NCI-H1436 (cell line): ENCODE measurements at regions not wholly inside any gene's neighbourhood (a gene's known extent, or its start where the extent isn't known, plus 50 kb on each side); places are given as distances from the start of the nearest gene placed in this dataset.
"Not testable (repeated sequence)": the region's sequence is repeated elsewhere in the genome, so short reads cannot be mapped to it uniquely, and the experiment has no call there.

Experiments
- DNase-seq: peaks from one replicate; lab custom pipeline; 2025; lab: John Stamatoyannopoulos, UW

- DNase-seq, result no peak
Measured at GRCh38 chr2:150850641-150851040, 363.2 kb upstream of the RND3 start.

GRCh38 chr2:150847578-150847977 is 360.1 kb upstream of the RND3 start:
- DNase-seq, result no peak

DNA sequence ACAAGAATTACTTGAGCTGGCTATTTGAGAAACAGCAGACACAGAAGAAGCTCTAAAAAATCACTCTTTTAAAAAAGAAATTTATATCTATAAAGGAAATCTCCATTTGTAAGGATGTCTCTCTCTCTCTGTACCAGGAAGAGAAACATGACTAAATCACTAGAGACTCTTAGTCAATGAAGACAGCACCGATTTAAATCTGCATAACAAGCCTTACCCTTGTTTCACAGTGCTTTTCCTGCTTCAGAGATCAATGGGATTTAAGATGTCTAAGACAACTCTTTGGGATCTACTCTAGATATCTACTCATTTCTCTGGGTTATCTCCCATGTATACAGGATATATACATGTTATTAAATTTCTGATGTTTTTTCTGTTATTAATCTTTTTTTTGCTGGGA is 359.2 kb upstream of the RND3 start:
- DNase-seq, result no peak

DNA sequence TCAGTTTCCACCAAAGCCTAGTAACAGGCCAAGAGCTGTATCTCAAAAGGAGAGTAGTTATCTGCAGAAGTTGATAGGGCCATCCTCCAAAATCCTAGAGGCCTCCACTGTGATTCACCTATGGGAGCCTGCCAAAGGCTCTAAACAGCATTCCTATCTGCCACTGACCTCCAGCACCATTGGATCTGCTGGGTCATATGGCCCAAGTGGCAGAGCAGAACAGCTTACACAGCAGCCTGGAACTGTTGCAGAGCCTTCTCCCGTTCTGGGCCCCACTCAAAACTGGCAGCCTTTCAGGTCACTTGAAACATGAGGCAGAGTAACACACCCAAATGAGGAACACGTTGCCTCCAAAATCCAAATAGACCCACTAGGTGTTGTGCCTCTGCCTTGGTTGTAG is 345.2 kb upstream of the RND3 start:
- DNase-seq, result no peak

GRCh38 chr2:150824118-150824517 is 336.7 kb upstream of the RND3 start:
- no peak for DNase-seq

- DNase-seq, result no peak
Measured at GRCh38 chr2:150817422-150817821, 330.0 kb upstream of the RND3 start.

DNA sequence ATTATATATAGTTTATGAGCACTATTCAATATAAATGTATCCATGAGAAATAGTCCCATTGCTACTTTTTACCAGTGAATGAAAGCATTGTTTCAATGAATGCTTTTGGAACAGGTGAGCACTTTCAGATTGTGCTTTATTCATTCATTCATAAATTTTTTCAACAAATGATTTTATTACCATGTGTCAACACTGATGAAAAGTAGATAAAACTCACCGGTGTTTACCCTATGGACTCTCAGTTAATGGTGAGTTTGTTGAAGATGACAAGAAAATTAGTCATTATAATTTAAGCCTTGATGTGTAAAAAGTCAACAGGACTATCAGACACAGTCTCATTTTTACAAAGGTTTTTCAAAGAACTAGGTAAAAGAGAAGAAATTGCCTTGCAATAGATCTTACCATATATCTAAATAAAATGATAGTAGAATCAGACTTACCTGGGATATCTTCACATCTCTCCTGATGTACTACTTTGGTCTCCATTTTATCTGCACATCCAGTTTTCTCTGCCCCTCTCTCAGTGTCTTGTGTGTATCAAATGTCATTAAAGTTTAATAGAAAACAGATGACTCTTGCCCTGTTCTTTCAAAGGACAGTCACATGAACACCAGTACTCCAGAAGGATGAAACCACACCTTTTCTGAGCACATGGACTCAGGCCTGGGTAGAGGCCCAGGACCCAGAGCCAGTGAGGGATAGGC is 325.3 kb upstream of the RND3 start:
- no peak for DNase-seq

GRCh38 chr2:150812066-150812465 is 324.6 kb upstream of the RND3 start:
- DNase-seq, result no peak

DNA sequence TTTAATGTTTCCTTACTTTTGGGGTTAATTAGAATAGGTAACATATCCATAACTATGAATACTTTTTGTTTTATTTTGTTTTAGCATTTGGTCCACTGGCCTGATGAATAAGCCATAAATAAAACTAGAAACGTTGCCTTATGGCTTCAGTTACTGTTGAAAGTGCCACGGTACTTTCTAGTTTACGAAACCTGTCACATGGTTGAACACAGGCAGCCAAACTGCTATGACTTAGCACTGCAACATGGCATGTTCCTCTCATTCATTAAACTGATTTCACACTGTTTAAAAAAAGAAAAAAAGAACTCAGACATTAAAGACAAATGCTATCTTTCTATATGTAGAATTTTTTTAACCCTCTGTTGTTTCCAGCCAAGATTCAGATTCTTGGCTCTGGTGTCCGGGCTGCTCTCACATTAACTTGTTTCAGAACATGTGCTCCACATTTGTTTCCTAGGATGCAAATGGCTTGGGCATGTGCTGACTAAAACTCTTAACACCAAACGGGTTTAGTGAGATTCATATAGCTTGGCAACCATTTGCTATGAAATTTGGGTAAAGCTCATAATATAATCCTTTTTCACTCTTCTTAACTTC is 323.9 kb upstream of the RND3 start:
- no peak for DNase-seq

GRCh38 chr2:150809103-150809502 is 321.6 kb upstream of the RND3 start:
- DNase-seq, result no peak

- DNase-seq, result no peak
Measured at GRCh38 chr2:150806336-150806735, 318.9 kb upstream of the RND3 start.

- DNase-seq, result no peak
Measured at GRCh38 chr2:150803689-150804398, 316.4 kb upstream of the RND3 start.

DNA sequence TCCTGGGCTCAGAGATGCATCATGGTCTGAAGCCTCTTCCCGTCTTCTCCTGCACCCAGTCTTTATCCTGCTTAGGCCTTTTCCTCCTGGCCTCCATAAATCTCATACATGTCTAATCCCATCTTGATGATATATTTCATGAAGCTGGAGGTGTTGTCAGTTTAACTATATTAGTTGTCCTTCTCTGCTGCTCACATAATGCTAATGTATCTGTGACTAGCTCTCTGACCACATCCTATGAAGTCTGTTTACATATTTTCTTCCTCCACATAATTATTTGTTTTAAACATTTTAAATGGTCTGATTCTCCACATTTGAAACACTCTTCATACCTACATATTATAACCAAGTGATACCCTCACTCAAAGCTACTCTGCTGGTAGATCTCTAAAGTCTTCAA is 315.2 kb upstream of the RND3 start:
- no peak for DNase-seq

DNA sequence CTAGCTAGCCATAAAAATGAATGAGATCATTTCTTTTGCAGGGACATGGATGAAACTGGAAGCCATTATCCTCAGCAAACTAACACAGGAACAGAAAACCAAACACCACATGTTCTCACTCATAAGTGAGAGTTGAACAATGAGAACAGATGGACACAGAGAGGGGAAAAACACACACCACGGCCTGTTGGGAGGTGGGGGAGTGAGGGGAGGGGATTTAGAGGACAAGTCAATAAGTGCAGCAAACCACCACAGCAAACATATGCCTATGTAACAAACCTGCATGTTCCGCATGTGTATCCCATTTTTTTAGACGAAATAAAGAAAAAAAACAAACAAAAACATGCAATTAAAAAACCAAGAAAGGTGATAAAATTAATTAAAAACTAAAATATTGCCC is 308.8 kb upstream of the RND3 start:
- DNase-seq, result not testable (repeated sequence)

DNA sequence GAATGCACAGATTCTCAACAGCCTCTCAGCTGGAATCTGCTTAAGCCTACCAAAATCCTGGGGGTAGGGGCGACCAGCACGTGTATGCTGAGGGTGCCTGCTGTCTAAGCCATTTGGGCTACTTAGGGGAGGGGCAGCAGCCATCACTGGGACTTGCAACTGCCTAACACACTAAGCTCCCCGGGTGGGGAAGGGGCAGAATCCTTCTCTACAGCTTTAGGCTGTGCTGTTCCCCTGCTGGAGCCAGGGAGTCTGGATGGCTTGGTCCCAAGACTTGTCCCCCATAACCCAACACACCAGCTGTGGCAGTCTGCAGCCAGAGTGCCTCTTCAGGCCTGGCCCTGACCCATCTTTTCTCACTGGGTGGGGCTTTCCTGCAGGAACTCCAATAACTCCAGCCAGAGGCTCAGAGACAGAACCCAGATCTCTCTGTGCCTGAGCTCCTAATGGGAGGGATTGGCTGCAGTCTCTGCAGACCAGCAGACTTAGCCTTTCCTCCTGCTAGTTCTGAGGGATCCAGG is 305.4 kb upstream of the RND3 start:
- DNase-seq, result no peak

- no peak for DNase-seq
Measured at GRCh38 chr2:150791567-150791966, 304.1 kb upstream of the RND3 start.

- DNase-seq, result no peak
Measured at GRCh38 chr2:150789376-150789905, 302.0 kb upstream of the RND3 start.

GRCh38 chr2:150788426-150789140 is 301.1 kb upstream of the RND3 start:
- no peak for DNase-seq

GRCh38 chr2:150787353-150788093 is 300.1 kb upstream of the RND3 start:
- DNase-seq, result no peak

DNA sequence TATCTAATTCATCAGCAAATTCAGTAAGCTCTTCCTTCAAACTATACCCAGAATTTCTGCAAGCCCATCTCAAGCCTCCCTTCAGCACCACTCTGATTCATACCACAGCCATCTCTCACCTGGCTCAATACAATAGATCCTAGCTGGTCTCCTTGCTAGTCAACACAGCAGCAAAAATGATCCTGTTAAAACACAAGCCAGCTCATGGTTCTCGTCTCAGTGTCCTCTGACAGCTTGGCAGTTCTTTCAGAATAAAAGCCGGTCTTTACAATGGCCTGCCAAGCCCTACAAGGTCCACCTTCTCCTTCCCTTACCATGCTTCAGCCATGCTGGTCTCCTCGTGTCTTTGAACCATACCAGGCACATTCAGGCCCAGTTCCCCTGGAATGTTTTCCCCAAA is 296.9 kb upstream of the RND3 start:
- DNase-seq, result no peak

DNA sequence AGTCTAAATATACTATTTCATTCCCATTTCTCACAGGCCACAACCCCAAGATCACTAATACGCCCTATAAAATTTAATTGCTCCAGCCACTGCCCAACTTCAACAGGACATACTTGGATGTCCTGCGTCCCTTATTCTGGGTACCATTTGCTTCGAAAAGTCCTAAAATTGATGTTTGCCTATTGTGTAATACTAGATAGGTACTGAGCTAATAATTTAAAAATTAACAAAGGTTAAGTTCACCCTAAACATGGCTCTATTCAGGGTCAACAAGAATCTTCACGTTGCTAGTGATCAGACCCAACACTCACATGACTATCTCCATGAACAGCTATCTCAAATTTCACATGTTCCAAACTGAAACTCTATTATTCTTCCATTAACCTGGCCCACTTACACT is 296.4 kb upstream of the RND3 start:
- DNase-seq, result no peak

- DNase-seq, result no peak
Measured at GRCh38 chr2:150783015-150783414, 295.5 kb upstream of the RND3 start.
